ENCODE measurements at regions not wholly inside any gene's neighbourhood (a gene's known extent, or its start where the extent isn't known, plus 50 kb on each side); places are given as distances from the start of the nearest gene placed in this dataset.

GRCh38 chr3:118110211-118110610 lies 924.4 kb downstream of the IGSF11 start:
- ChIA-PET POLR2A (no interaction called here), CTCF (no interaction called here)
- TF ChIP-seq, protein P1, sequence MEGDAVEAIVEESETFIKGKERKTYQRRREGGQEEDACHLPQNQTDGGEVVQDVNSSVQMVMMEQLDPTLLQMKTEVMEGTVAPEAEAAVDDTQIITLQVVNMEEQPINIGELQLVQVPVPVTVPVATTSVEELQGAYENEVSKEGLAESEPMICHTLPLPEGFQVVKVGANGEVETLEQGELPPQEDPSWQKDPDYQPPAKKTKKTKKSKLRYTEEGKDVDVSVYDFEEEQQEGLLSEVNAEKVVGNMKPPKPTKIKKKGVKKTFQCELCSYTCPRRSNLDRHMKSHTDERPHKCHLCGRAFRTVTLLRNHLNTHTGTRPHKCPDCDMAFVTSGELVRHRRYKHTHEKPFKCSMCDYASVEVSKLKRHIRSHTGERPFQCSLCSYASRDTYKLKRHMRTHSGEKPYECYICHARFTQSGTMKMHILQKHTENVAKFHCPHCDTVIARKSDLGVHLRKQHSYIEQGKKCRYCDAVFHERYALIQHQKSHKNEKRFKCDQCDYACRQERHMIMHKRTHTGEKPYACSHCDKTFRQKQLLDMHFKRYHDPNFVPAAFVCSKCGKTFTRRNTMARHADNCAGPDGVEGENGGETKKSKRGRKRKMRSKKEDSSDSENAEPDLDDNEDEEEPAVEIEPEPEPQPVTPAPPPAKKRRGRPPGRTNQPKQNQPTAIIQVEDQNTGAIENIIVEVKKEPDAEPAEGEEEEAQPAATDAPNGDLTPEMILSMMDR (IDR thresholded peaks at IDR 0.05; ENCODE audit: control extremely low read depth, extremely low read depth, low read depth, missing control alignments), result no peak
- DNase-seq (ENCODE audit: extremely low spot score), result no peak

GRCh38 chr3:118116991-118117390 lies 917.7 kb downstream of the IGSF11 start:
- ChIA-PET CTCF (no interaction called here), POLR2A (no interaction called here)
- TF ChIP-seq, protein P1 (IDR thresholded peaks at IDR 0.05; ENCODE audit: control extremely low read depth, extremely low read depth, low read depth, missing control alignments), result no peak
- DNase-seq (ENCODE audit: extremely low spot score), result no peak

DNA sequence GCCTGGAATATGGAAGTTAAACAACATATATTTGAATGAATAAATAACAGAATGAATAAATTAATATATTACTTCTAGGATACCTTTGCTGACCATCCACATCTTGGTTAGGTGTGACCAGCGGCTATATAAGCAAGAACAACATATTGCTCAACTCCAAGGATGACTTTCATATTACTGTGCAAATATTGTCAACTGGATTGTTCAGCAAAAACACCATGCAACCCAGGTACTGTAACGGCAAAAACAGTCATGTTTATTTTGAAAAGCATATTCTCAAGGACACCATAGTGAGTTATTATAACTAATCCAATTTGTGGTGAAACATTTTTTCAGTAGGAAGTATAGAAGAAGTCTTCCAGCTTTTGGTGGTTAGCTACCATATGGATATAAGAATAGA lies 907.9 kb downstream of the IGSF11 start:
- ChIA-PET CTCF (no interaction called here), POLR2A (no interaction called here)
- TF ChIP-seq, protein P1 (IDR thresholded peaks at IDR 0.05; ENCODE audit: control extremely low read depth, extremely low read depth, low read depth, missing control alignments), result no peak
- no peak for DNase-seq (ENCODE audit: extremely low spot score)

GRCh38 chr3:118127992-118128391 lies 906.7 kb downstream of the IGSF11 start:
- no peak for DNase-seq (ENCODE audit: extremely low spot score)
- TF ChIP-seq, protein P1 (IDR thresholded peaks at IDR 0.05; ENCODE audit: control extremely low read depth, extremely low read depth, low read depth, missing control alignments), result no peak
- POLR2A ChIA-PET, result no interaction called here
- CTCF ChIA-PET, result no interaction called here

DNA sequence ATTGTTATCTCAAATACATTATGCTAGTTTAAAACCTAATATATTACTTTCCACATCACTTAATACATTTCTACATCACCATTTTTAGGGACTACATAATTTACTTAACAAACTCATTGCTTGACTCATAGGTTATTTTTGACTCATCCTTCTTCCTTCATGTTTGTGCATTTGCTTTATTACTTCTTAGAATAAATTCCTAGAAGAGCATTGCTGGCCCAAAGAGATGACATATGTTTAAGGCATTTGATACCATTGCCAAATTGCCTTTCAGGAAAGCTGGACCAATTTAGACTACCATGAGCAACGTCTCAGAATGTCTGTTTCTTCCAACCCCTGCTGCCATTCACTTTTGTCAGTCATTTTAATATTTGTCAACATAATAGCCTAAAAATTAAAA lies 905.8 kb downstream of the IGSF11 start:
- TF ChIP-seq, protein P1 (IDR thresholded peaks at IDR 0.05; ENCODE audit: control extremely low read depth, extremely low read depth, low read depth, missing control alignments), result no peak
- ChIA-PET CTCF (no interaction called here), POLR2A (no interaction called here)
- DNase-seq (ENCODE audit: extremely low spot score), result no peak

DNA sequence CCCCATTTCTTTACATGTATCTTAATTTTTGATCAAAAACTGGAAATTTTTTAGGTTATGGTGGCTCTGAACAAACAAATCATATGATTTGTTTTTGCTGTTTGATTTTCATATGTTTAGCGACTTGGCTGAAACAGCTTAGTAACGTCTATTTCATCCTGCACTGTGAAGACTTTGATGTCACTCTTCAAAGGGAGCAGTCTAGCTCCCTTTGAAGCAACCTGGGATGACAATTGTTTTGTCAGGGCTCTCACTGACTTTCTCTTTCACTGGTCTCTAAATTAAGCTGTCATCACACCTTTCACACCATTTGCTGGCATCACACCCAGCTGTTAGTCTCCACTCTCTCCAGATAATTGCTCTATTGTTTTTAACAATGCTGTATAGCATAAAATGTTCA lies 896.9 kb downstream of the IGSF11 start:
- ChIA-PET CTCF (interaction anchor here (0.9 kb wide), 1 partner anchor 13 kb away, joined by 4 read pairs; no protein-coding TSS in a partner anchor), POLR2A (no interaction called here)
- no peak for DNase-seq (ENCODE audit: extremely low spot score)

More for the DNA sequence above, 896.9 kb downstream of the IGSF11 start:
- TF ChIP-seq, protein P1 (IDR thresholded peaks at IDR 0.05; ENCODE audit: control extremely low read depth, extremely low read depth, low read depth, missing control alignments), result no peak
